ENCODE measurements at regions not wholly inside any gene's neighbourhood (a gene's known extent, or its start where the extent isn't known, plus 50 kb on each side); places are given as distances from the start of the nearest gene placed in this dataset.

DNA sequence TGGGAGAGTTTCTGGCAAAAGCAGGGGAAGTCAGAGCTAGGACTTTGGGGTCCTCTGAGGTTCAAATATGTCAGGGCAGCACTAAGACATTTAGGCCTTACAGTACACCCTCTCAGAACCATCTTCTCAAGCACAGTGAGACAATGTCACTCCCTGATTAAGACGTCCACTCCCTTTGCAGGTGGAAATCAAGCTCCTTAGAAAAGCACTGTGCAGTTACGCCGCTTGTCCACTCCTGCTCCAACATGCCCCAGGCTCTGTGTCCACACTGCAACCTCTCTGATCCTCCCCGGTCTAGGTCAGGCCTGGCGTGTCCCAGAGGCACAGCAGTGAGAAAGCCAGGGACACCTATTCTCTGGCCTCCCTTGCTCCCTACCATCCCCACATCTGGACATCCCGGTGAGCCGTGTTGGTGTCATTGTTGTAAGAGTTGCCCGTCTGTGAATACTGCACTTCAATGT, 528.6 kb upstream of the ID2 start:
- DNase-seq: no peak

DNA sequence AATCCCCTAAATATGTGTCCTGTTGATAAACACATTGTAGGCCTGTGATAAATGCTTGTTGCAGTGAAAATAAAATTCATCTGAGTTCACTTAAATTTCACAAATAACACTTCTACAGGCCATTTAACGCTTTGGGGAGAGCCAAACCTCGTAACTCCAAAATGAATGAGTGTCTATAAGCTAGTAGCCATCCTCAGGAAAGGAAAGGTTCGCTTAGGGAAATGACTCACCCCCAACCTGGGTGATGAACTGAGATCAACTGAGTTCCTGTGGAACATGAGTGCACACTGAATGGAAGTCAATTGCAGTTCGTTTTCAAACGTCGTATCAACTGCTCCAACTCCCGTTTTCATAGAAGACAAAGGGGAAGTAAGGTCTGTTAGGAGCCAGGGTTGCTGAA, 527.6 kb upstream of the ID2 start:
- no peak for DNase-seq

DNA sequence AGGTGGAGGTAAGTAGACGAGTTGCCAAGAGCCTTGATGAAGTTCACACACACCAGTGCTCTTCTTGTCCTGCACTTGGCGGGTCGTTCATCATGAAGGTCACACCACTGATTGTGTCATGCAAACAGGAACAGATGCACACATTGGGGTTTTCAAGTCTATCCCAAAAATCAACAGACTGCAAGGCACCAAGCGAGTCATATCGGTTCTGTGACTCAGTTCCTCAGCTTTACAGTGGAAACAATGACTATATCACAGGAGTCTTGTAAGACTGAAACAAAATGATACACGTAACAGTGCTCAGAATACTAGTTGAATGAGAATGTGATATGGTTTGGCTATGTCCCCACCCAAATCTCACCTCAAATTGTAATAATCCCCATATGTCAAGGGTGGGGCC, 526.9 kb upstream of the ID2 start:
- no peak for DNase-seq

DNA sequence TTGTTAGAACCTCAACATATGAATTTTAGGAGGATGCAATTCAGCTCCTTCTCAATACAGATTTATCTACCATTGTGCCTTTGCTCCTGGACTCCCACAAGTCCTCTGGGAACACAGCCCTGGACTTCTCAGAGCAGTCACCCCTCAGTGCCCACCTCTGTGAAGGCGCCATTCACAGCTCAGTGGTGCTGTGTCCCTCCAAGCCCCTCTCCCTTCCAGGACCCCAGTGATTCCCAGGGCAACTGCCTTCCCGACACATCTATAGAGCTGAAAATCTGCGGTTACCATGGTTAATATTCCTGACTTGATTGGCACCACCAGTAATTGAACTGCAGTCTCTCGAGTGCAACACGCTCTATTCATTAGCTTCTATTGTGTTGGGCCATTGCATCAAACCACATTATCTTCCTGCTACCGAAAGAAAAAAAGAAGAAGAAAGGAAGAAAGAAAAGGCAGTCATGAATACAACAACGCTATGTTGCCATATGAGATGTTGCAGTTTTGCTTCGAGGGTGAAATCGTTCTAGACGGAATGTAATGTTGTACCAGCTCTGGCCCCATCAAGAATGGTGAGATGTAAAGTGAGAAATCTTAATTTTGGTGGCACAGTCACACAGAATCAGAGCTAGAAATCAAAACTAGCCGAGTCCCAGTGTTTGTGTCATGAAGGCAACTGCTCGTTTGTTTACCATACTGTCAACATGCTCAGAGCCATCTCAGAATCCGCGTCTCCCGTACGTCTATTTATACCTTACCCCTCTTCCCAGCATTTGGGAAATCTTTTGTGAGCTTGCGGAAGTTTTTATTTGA, 524.0 kb upstream of the ID2 start:
- no peak for DNase-seq

DNA sequence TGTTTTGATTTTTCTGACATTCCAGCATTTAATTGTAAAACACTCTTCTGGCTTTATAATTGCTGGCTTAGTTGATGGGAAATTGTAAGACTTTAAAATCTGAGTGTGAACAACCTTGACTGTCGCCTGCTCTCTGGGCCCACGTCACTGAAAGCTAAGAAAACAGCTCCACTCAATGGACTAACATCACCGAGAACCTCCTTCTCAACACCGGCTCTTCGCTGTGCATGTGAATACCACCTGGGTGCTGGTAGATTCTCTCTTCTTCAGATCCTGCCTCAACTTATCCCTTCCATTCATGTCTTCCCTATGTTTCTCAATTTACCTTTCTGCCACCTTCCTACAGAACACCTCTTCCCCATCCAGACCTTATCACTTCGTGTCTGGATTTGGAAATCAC, 523.1 kb upstream of the ID2 start:
- DNase-seq: no peak

- no peak for DNase-seq
Measured at GRCh38 chr2:8159211-8159965, 522.5 kb upstream of the ID2 start.

DNA sequence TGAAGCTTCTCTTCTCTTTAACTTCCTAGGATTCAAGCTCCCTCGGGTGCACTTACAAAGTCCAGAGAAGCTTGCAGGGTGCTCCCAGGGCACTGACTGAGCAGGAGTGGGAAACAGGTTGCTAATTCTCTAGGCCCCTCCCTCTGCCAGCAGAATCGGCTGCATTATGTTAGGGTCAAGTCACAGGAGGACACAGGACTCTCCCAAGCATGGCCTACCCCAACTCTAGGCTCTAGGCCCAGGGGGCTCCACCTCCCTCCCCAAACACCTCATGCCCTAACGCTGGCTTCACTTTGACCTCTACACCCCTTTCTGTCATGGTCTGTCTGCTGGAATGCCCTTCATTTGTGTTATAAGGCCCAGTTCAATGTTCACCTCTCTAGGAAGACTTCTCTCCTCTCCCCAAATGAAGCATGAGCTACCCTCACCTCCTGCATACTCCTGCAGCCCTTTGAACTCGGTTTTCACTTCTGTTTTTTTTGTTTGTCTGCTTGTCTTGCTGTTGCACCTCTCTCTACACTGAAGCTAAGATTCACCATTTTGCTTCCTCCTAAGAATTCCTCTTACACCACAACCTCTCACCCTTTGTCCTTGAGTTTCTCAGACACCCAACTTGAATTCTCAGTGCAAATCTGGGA, 521.8 kb upstream of the ID2 start:
- no peak for DNase-seq

GRCh38 chr2:8160959-8161358, 520.9 kb upstream of the ID2 start:
- DNase-seq: no peak

- no peak for DNase-seq
Measured at GRCh38 chr2:8162552-8162951, 519.3 kb upstream of the ID2 start.

GRCh38 chr2:8165550-8165949, 516.3 kb upstream of the ID2 start:
- no peak for DNase-seq

- DNase-seq: no peak
Measured at GRCh38 chr2:8168022-8168717, 513.7 kb upstream of the ID2 start.

DNA sequence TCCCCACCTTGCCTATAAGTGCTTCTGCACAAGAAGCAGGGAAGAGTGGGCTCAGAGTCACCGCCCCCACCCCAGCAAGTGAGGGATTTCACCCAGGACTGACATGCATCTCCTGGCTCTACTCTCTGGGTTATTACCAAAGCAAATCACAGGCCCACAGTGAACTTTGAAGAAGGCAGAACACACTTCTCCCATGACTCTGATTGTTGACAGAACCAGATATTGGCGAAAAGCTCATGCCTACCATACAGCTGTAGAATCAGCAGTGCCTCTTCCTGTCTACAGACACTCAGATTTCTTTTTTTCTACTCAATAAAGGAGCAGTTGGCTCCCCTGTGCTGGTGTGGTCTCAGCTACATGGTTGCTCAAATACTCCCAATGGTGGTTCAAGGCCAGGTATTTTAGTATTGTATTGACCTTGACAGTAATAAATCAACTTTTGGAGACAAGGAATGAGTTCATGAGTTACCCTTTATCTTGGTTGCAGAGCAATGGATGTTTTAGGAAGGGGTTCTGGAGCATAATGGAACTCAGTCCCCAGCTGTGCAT, 512.9 kb upstream of the ID2 start:
- DNase-seq: no peak

DNA sequence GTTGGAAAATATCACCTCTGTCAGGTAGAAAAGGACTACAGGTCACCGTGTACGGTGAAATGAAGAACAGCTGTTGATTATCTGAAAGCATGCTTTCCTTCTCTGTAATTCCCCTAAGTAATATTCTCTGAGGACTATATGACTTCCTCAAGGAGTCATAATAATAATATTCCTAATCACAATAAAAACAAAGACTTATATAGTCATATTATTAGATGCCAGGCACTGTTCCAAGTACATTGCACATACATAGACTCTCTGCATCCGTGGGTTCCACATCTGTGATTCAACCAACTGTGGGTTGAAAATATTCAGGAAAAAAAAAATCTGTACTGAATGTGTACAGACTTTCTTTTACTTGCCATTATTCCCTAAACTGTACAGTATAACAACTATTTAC, 512.4 kb upstream of the ID2 start:
- DNase-seq: no peak

DNA sequence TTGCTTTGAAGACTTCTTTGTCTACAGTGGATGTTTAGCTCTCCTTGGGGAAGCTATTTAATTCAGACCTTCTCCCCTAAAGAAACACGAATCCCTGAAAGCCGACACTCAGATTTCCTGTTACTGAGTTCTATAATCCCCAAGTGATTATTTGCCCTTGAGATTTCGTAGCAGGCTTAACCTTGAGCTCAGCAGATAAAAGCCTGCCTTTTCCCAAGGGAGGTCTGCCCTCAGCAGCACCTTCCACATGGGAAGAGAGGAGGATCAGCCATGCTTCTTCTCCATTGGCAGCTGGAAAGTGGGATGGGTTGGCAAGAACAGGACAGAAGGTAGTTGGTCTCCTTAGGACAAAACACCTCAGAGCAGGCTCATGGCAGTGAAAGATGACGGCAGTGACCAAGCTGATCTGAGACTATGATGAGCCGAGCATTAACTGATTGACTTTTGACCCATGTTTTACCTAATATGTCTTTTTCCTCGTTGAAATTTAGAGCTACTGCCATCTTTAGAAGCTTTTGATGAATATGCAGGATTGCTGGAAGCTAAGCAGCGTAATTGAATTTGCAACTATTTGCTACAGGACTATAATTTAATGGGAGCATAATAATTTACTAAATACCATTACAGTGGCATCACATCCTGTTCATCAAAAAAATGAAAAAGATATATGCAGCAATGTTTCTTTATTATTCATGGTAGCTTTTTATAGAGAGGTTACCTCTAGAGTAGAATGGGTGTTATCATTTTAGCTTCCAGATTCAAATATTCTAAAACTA, 511.1 kb upstream of the ID2 start:
- DNase-seq: no peak

GRCh38 chr2:8171608-8172007, 510.2 kb upstream of the ID2 start:
- DNase-seq: no peak

GRCh38 chr2:8172661-8173060, 509.2 kb upstream of the ID2 start:
- DNase-seq: no peak

GRCh38 chr2:8174641-8175257, 507.1 kb upstream of the ID2 start:
- DNase-seq: no peak

- DNase-seq: no peak
Measured at GRCh38 chr2:8176887-8177286, 505.0 kb upstream of the ID2 start.

GRCh38 chr2:8177566-8177965, 504.3 kb upstream of the ID2 start:
- no peak for DNase-seq

- DNase-seq: no peak
Measured at GRCh38 chr2:8178911-8179310, 502.9 kb upstream of the ID2 start.

Data from hypothalamus (tissue), 51 donors.